ENCODE measurements at regions not wholly inside any gene's neighbourhood (a gene's known extent, or its start where the extent isn't known, plus 50 kb on each side); places are given as distances from the start of the nearest gene placed in this dataset.

DNA sequence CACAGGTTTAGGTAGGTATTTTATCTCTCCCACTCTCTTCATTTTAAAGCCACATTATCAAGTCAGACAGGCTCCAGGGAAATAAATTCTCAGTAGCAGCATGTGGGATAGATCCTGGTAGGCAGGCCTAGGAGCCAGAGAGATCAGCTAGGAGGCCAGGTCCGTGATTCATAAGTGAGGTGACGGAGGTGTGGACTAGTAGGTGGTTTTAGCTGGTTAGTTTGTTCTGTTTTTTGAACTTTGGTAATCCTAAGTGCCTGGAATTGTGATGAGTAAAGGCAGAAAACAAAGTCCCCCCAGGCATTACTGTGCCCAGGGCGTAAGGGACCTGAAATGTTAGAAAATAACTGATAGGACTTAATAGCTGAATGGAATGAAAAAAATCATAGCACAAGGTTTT lies 53.6 kb upstream of the E2F3 start:
- TF ChIP-seq Cebpa-rat (IDR thresholded peaks at IDR 0.05): no peak
- H3K4me2 ChIP-seq: no peak overlapping the region
- no peaks in the 10 kb centered on the region for H3K27me3 ChIP-seq
- no peaks in the 10 kb centered on the region for H4K20me1 ChIP-seq
- peaks cover 0 to 3% (median 0%) of the 10 kb centered on the region in 11 experiments; a peak in 1 of 22 replicates for H3K36me3 ChIP-seq
- no peak overlapping the region for H3K27ac ChIP-seq
- no peaks in the 10 kb centered on the region; a peak in 1 of 20 replicates for H3K4me1 ChIP-seq
- peaks cover 14 to 39% (median 21%) of the 10 kb centered on the region in 11 experiments for H3K9me3 ChIP-seq (replicated peaks in 1 of 11)
- no peak overlapping the region for H3K9ac ChIP-seq
- H3K4me3 ChIP-seq: no peak overlapping the region

DNA sequence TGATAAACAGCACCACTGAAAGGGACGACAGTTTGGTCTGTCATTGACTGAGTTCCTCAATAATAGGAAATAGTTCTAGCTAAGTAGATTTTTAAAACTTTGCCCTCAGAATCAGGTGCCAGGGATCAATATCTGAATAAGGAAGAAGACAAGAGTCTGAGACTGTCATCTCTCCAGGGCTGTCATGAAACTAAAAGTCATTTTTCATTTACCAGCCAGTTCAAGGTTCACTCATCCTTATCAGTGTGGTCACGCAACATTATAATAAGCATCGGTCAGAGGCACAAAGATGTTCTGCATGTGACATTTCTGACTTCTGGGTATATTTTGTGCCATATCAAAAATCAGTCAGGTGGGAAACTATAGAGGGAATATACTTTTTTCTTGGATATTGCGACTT lies 52.5 kb upstream of the E2F3 start:
- Histone ChIP-seq H3K36me3 (peaks cover 0 to 3% (median 0%) of the 10 kb centered on the region in 11 experiments; a peak in 1 of 22 replicates), H4K20me1 (no peaks in the 10 kb centered on the region), H3K27ac (no peak overlapping the region), H3K9ac (no peak overlapping the region), H3K4me2 (no peak overlapping the region), H3K4me3 (no peak overlapping the region), H3K27me3 (no peaks in the 10 kb centered on the region), H3K9me3 (replicated peaks in 1 of 11) (peaks cover 14 to 47% (median 24%) of the 10 kb centered on the region in 11 experiments), H3K4me1 (no peaks in the 10 kb centered on the region; a peak in 1 of 20 replicates)
- no peak for TF ChIP-seq Cebpa-rat (IDR thresholded peaks at IDR 0.05)

- H3K27ac ChIP-seq: no peak overlapping the region
- peaks cover 14 to 47% (median 24%) of the 10 kb centered on the region in 11 experiments for H3K9me3 ChIP-seq (replicated peaks in 1 of 11)
- peaks cover 0 to 3% (median 0%) of the 10 kb centered on the region in 11 experiments; a peak in 1 of 22 replicates for H3K36me3 ChIP-seq
- H3K9ac ChIP-seq: no peak overlapping the region
- TF ChIP-seq Cebpa-rat (IDR thresholded peaks at IDR 0.05): no peak
- H4K20me1 ChIP-seq: no peaks in the 10 kb centered on the region
- H3K4me2 ChIP-seq: no peak overlapping the region
- no peaks in the 10 kb centered on the region for H3K27me3 ChIP-seq
- no peaks in the 10 kb centered on the region; a peak in 1 of 20 replicates for H3K4me1 ChIP-seq
- no peak overlapping the region for H3K4me3 ChIP-seq
Measured at GRCh38 chr6:20350215-20350614, 51.5 kb upstream of the E2F3 start.

DNA sequence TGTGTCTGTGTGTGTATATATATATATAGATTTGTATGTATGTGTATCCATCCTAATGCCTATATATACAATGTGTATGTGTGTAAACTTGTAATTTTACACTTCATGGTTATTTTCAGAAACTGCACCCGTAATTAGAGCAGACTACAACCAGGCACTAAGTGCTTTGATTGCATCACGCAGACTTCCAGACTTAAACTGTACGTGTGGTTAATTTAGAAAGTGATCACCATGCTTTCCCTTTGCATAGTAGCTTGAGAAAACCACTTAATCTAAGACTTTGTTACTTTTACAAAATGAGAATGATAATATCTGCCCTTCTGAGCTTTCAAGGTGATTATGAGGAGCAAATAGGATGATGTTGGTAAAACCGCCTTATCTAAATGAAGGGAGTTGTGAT lies 50.1 kb upstream of the E2F3 start:
- H3K27ac ChIP-seq: no peak overlapping the region
- H3K9me3 ChIP-seq (replicated peaks in 1 of 11): peaks cover 13 to 42% (median 24%) of the 10 kb centered on the region in 11 experiments
- no peaks in the 10 kb centered on the region; a peak in 1 of 20 replicates for H3K4me1 ChIP-seq
- H3K27me3 ChIP-seq: no peaks in the 10 kb centered on the region
- H3K9ac ChIP-seq: no peak overlapping the region
- peaks cover 0 to 3% (median 0%) of the 10 kb centered on the region in 11 experiments; a peak in 1 of 22 replicates for H3K36me3 ChIP-seq
- no peak overlapping the region for H3K4me3 ChIP-seq
- H3K4me2 ChIP-seq: no peak overlapping the region
- no peak for TF ChIP-seq Cebpa-rat (IDR thresholded peaks at IDR 0.05)
- no peaks in the 10 kb centered on the region for H4K20me1 ChIP-seq
